Keratinocyte (primary cell): ENCODE measurements at regions not wholly inside any gene's neighbourhood (a gene's known extent, or its start where the extent isn't known, plus 50 kb on each side); places are given as distances from the start of the nearest gene placed in this dataset.

Experiments used
- EZH2 ChIP-seq: IDR thresholded peaks from one replicate; pipeline ENCODE4 v1.6.1; 2012; ENCODE audit warnings: inconsistent platforms, mild to moderate bottlenecking, low read length, moderate library complexity
- TF ChIP-seq, protein P1 (sequence below), 3 experiments: IDR thresholded peaks in 1 of 3; conservative IDR thresholded peaks in 1 of 3; optimal IDR thresholded peaks in 1 of 3; 2 replicates in 2 of 3; 3 replicates in 1 of 3; pipeline versions ENCODE3 to v1.5.1; 2011; ENCODE audit warnings: low read length in 3 of 3, mild to moderate bottlenecking in 3 of 3, moderate library complexity in 2 of 3, control low read depth in 1 of 3, inconsistent platforms in 1 of 3; ENCODE audit not compliant: insufficient read depth in 2 of 3; ENCODE audit errors: extremely low read depth in 1 of 3

DNA sequence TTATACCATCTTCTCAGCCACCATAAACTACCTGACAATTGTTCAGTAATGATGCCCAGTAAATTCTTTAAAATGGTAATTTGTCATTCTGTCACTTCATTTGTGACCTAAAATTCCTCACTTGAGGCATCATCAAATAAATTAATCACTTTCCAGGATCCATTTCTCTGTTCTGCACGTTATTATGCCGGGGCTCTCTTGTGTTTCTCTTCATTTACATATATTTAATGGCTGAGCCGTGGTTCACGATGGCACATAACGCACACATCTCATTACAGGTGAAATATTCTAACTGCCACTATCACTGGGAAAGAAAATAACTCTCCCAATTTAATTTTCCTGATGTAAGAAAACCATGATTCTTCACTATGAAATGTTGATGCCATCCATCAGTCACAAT lies 529.6 kb downstream of the NR4A2 start:
- TF ChIP-seq EZH2: no peak
- TF ChIP-seq, protein P1, sequence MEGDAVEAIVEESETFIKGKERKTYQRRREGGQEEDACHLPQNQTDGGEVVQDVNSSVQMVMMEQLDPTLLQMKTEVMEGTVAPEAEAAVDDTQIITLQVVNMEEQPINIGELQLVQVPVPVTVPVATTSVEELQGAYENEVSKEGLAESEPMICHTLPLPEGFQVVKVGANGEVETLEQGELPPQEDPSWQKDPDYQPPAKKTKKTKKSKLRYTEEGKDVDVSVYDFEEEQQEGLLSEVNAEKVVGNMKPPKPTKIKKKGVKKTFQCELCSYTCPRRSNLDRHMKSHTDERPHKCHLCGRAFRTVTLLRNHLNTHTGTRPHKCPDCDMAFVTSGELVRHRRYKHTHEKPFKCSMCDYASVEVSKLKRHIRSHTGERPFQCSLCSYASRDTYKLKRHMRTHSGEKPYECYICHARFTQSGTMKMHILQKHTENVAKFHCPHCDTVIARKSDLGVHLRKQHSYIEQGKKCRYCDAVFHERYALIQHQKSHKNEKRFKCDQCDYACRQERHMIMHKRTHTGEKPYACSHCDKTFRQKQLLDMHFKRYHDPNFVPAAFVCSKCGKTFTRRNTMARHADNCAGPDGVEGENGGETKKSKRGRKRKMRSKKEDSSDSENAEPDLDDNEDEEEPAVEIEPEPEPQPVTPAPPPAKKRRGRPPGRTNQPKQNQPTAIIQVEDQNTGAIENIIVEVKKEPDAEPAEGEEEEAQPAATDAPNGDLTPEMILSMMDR (optimal IDR thresholded peaks at IDR 0.05 in 1 of 3, IDR thresholded peaks at IDR 0.05 in 1 of 3, conservative IDR thresholded peaks at IDR 0.05 in 1 of 3; ENCODE audit: extremely low read depth in 1 of 3, insufficient read depth in 2 of 3, low read length in 3 of 3): no peak
